H1 (cell line): ENCODE measurements at regions not wholly inside any gene's neighbourhood (a gene's known extent, or its start where the extent isn't known, plus 50 kb on each side); places are given as distances from the start of the nearest gene placed in this dataset.

Experiments used
- CTCF ChIA-PET: fragments of 300-600 bp; sonication (Branson Sonifier 250); formaldehyde crosslinking; loops from one replicate; lab custom pipeline; 2021; ENCODE audit not compliant: partially characterized antibody; lab: Charles Lee
- POLR2A ChIA-PET: fragments of 300-600 bp; sonication (Branson Sonifier 250); formaldehyde crosslinking; loops from one replicate; lab custom pipeline; 2021; ENCODE audit warnings: inconsistent platforms; ENCODE audit not compliant: partially characterized antibody; lab: Charles Lee
- DNase-seq, 2 experiments: peaks; one replicate each; pipeline versions ENCODE4 v3.0.0 to v3.0.0-alpha.2; 2010 to 2022; ENCODE audit warnings: low spot score in 2 of 2, low read depth in 1 of 2, mixed read lengths in 1 of 2
- FAIRE-seq: peaks from 2 replicates; lab custom pipeline; 2011; peaks lifted over from hg19 to GRCh38; lab: Jason Lieb, UNC
- H2AFZ ChIP-seq: 2 replicates; pipeline ENCODE4 v1.8.1; 2012; ENCODE audit warnings: low read length, inconsistent platforms
- H2AK5ac ChIP-seq: 2 replicates; pipeline ENCODE4 v1.6.1; 2013; ENCODE audit warnings: low read depth, low read length
- H2BK120ac ChIP-seq: replicated peaks from 2 replicates; pipeline ENCODE3; 2013; ENCODE audit warnings: low read depth, low read length, inconsistent platforms
- H2BK12ac ChIP-seq: 2 replicates; pipeline ENCODE4 v1.6.1; 2013; ENCODE audit warnings: low read depth, low read length
- H2BK15ac ChIP-seq: 2 replicates; pipeline ENCODE4 v1.6.1; 2013; ENCODE audit warnings: low read length
- H2BK20ac ChIP-seq: 2 replicates; pipeline ENCODE4 v1.6.1; 2013; ENCODE audit warnings: low read length
- H2BK5ac ChIP-seq: 2 replicates; pipeline ENCODE4 v1.6.1; 2013; ENCODE audit warnings: low read depth, low read length
- H3K14ac ChIP-seq: 2 replicates; pipeline ENCODE4 v1.6.1; 2013; ENCODE audit warnings: inconsistent platforms; ENCODE audit not compliant: insufficient read length
- H3K18ac ChIP-seq: 2 replicates; pipeline ENCODE4 v1.6.1; 2013; ENCODE audit warnings: low read length; ENCODE audit errors: extremely low read depth
- H3K23ac ChIP-seq: 2 replicates; pipeline ENCODE4 v1.6.1; 2013; ENCODE audit warnings: inconsistent platforms; ENCODE audit not compliant: insufficient read length
- H3K23me2 ChIP-seq: 2 replicates; pipeline ENCODE4 v1.6.1; 2013; ENCODE audit warnings: low read depth, low read length
- H3K27ac ChIP-seq: 2 replicates; pipeline ENCODE4 v1.6.1; 2011; ENCODE audit warnings: low read depth, low read length, inconsistent platforms
- H3K27me3 ChIP-seq, 4 experiments: replicated peaks in 1 of 4; 1 replicate in 1 of 4; 2 replicates in 3 of 4; pipeline versions ENCODE4 v1.6.1 to v1.8.1; 2011 to 2013; ENCODE audit warnings: low read length in 3 of 4, mild to moderate bottlenecking in 3 of 4, inconsistent platforms in 2 of 4, mixed read lengths in 2 of 4, moderate library complexity in 1 of 4; ENCODE audit not compliant: control insufficient read depth in 3 of 4, insufficient read depth in 3 of 4; ENCODE audit errors: extremely low read depth in 1 of 4
- H3K36me3 ChIP-seq, 4 experiments: 2 replicates each; pipeline versions ENCODE4 v1.6.1 to v1.8.1; 2011 to 2013; ENCODE audit warnings: mild to moderate bottlenecking in 4 of 4, low read length in 3 of 4, moderate library complexity in 2 of 4, control low read depth in 1 of 4, inconsistent platforms in 1 of 4; ENCODE audit not compliant: insufficient read depth in 4 of 4, control insufficient read depth in 2 of 4
- H3K4ac ChIP-seq: replicated peaks from 2 replicates; pipeline ENCODE3; 2013; ENCODE audit warnings: low read length, low read depth, mixed read lengths, inconsistent platforms; ENCODE audit not compliant: insufficient read length
- H3K4me1 ChIP-seq, 4 experiments: replicated peaks in 1 of 4; 1 replicate in 1 of 4; 2 replicates in 3 of 4; pipeline versions ENCODE4 v1.6.1 to v1.8.1; 2011 to 2013; ENCODE audit warnings: low read length in 3 of 4, inconsistent platforms in 2 of 4, mixed read lengths in 1 of 4; ENCODE audit not compliant: insufficient read depth in 4 of 4, control insufficient read depth in 3 of 4
- H3K4me2 ChIP-seq, 2 experiments: 2 replicates each; pipeline versions ENCODE4 v1.6.1 to v1.8.1; 2011 to 2013; ENCODE audit warnings: low read depth in 2 of 2, low read length in 2 of 2, control low read depth in 1 of 2, inconsistent platforms in 1 of 2, mild to moderate bottlenecking in 1 of 2; ENCODE audit not compliant: insufficient read depth in 1 of 2
- H3K4me3 ChIP-seq, 4 experiments: fragments of 200-600, 300-600 bp in 1 of 4; sonication (generic), shearing (Covaris generic), sonication (Bioruptor Twin) in 1 of 4; 2 replicates each; pipeline versions ENCODE4 v1.5.1 to v1.8.1; 2011 to 2016; ENCODE audit warnings: low read length in 4 of 4, low read depth in 3 of 4, control low read depth in 2 of 4, inconsistent platforms in 2 of 4, mild to moderate bottlenecking in 2 of 4, mixed read lengths in 1 of 4, moderate library complexity in 1 of 4; ENCODE audit not compliant: insufficient read depth in 2 of 4; ENCODE audit errors: extremely low read depth in 1 of 4
- H3K56ac ChIP-seq: replicated peaks from 2 replicates; pipeline ENCODE3; 2013; ENCODE audit warnings: low read depth, mild to moderate bottlenecking, mixed read lengths, low read length, inconsistent platforms; ENCODE audit not compliant: insufficient read length
- H3K79me1 ChIP-seq: 2 replicates; pipeline ENCODE4 v1.6.1; 2013; ENCODE audit warnings: low read depth, low read length, control low read depth
- H3K79me2 ChIP-seq, 2 experiments: 2 replicates each; pipeline versions ENCODE4 v1.6.1 to v1.8.1; 2012 to 2013; ENCODE audit warnings: low read length in 2 of 2, mild to moderate bottlenecking in 2 of 2, inconsistent platforms in 1 of 2; ENCODE audit not compliant: insufficient read depth in 2 of 2, control insufficient read depth in 1 of 2
- H3K9ac ChIP-seq, 4 experiments: replicated peaks in 1 of 4; 1 replicate in 1 of 4; 2 replicates in 3 of 4; pipeline versions ENCODE4 v1.6.1 to v1.8.1; 2011 to 2013; ENCODE audit warnings: low read depth in 3 of 4, low read length in 3 of 4, control low read depth in 2 of 4, mild to moderate bottlenecking in 2 of 4, moderate library complexity in 2 of 4, inconsistent platforms in 1 of 4; ENCODE audit errors: extremely low read depth in 1 of 4
- H3K9me3 ChIP-seq, 2 experiments: 2 replicates each; pipeline versions ENCODE4 v1.6.1 to v1.8.1; 2012 to 2013; ENCODE audit warnings: mild to moderate bottlenecking in 2 of 2, moderate library complexity in 2 of 2, control low read depth in 1 of 2, inconsistent platforms in 1 of 2, low read depth in 1 of 2, low read length in 1 of 2, mixed read lengths in 1 of 2; ENCODE audit not compliant: insufficient read depth in 2 of 2
- H4K20me1 ChIP-seq, 2 experiments: replicated peaks in 1 of 2; 2 replicates each; pipeline versions ENCODE3 to v1.8.1; 2011 to 2013; ENCODE audit warnings: inconsistent platforms in 2 of 2, low read length in 2 of 2, mild to moderate bottlenecking in 1 of 2; ENCODE audit not compliant: insufficient read depth in 2 of 2, control insufficient read depth in 1 of 2
- H4K5ac ChIP-seq: 2 replicates; pipeline ENCODE4 v1.6.1; 2013; ENCODE audit warnings: low read length, low read depth, mixed read lengths, inconsistent platforms; ENCODE audit not compliant: insufficient read length
- H4K8ac ChIP-seq: 2 replicates; pipeline ENCODE4 v1.8.0; 2013; ENCODE audit warnings: mild to moderate bottlenecking, moderate library complexity, low read length, inconsistent platforms; ENCODE audit not compliant: insufficient read depth; ENCODE audit errors: extremely low read depth
- H4K91ac ChIP-seq: replicated peaks from 2 replicates; pipeline ENCODE3; 2013; ENCODE audit warnings: low read length, mixed read lengths, inconsistent platforms; ENCODE audit not compliant: insufficient read length
- CBX8 ChIP-seq: fragments of 300-800, 300-1000 bp; sonication (generic); IDR thresholded peaks from 2 replicates; pipeline ENCODE4 v1.7.1; 2016; ENCODE audit warnings: low read depth, low read length, borderline replicate concordance
- KDM5A ChIP-seq: fragments of 200-600 bp; IDR thresholded peaks from 2 replicates; pipeline ENCODE4 v1.7.1; 2012; ENCODE audit warnings: mild to moderate bottlenecking, low read length, inconsistent platforms, mixed read lengths
- PHF8 ChIP-seq: fragments of 200-600 bp; sonication (generic); conservative IDR thresholded peaks from 2 replicates; pipeline ENCODE4 v1.7.1; 2012; ENCODE audit warnings: low read depth, mild to moderate bottlenecking, inconsistent platforms, low read length, moderate library complexity
- RAD21 ChIP-seq, 2 experiments: IDR thresholded peaks in 1 of 2; conservative IDR thresholded peaks in 1 of 2; 2 replicates each; pipeline ENCODE4 v1.6.1; 2011; ENCODE audit warnings: low read depth in 2 of 2, low read length in 2 of 2, improper control_type of control experiment in 1 of 2, inconsistent platforms in 1 of 2, mild to moderate bottlenecking in 1 of 2, moderate library complexity in 1 of 2
- SIN3A ChIP-seq, 2 experiments: IDR thresholded peaks in 1 of 2; conservative IDR thresholded peaks in 1 of 2; 2 replicates each; pipeline ENCODE4 v1.6.1; 2011 to 2012; ENCODE audit warnings: low read length in 2 of 2, improper control_type of control experiment in 1 of 2, low read depth in 1 of 2, mild to moderate bottlenecking in 1 of 2
- TAF7 ChIP-seq: optimal IDR thresholded peaks from 2 replicates; pipeline ENCODE3; 2011; ENCODE audit warnings: low read depth, mild to moderate bottlenecking, inconsistent platforms, low read length, moderate library complexity, borderline replicate concordance
- TEAD4 ChIP-seq: IDR thresholded peaks from 2 replicates; pipeline ENCODE4 v1.6.1; 2012; ENCODE audit warnings: low read depth, low read length, inconsistent platforms, mixed read lengths
- ZNF274 ChIP-seq: IDR thresholded peaks from 2 replicates; pipeline ENCODE4 v1.7.0; 2012; ENCODE audit warnings: low read length, borderline replicate concordance; ENCODE audit errors: extremely low read depth
- WGBS, 2 experiments: shearing (Covaris generic) in 1 of 2; methylation state at CpG; one replicate each; pipeline versions ENCODE4 v1.1.6 to v1.1.7; 2013 to 2015; ENCODE audit warnings: low lambda C conversion rate in 2 of 2, mixed read lengths in 2 of 2, inconsistent platforms in 1 of 2, low coverage in 1 of 2, missing lambda C conversion rate in 1 of 2; ENCODE audit not compliant: insufficient replicate concordance in 2 of 2, insufficient coverage in 1 of 2, insufficient read length in 1 of 2; ENCODE audit errors: extremely low coverage in 1 of 2, missing lambda C conversion rate in 1 of 2; 5-methylcytosine and 5-hydroxymethylcytosine counted together

- H3K4me1 ChIP-seq: no peaks in the 10 kb centered on the region
- H3K9me3 ChIP-seq: no peaks in the 10 kb centered on the region
- H2BK5ac ChIP-seq: no peak overlapping the region
- no peak overlapping the region for H2AFZ ChIP-seq
- H3K18ac ChIP-seq: no peak overlapping the region
- no peak overlapping the region for H3K56ac ChIP-seq
- H3K4me3 ChIP-seq: no peak overlapping the region
- H2AK5ac ChIP-seq: no peak overlapping the region
- H3K23ac ChIP-seq: no peak overlapping the region
- DNase-seq (no peak), FAIRE-seq (no peak)
- H2BK20ac ChIP-seq: no peak overlapping the region
- no peaks in the 10 kb centered on the region for H4K20me1 ChIP-seq
- H3K79me2 ChIP-seq: no peaks in the 10 kb centered on the region
- CTCF ChIA-PET: interaction anchor here (0.7 kb wide), 1 partner anchor 38 kb away, joined by 3 read pairs; no protein-coding TSS in a partner anchor
- no peak overlapping the region for H4K8ac ChIP-seq
- no peak overlapping the region for H4K91ac ChIP-seq
- 83% methylated on average over 1 of the region's 1 CpG; no CpG with 5 or more reads in 1 of the 2 experiments for WGBS, 2 experiments
- POLR2A ChIA-PET: no interaction called here
- no peaks in the 10 kb centered on the region for H3K27me3 ChIP-seq
- H3K79me1 ChIP-seq: no peaks in the 10 kb centered on the region
- no peak overlapping the region for H3K4ac ChIP-seq
- H2BK120ac ChIP-seq: no peak overlapping the region
- H3K4me2 ChIP-seq: no peak overlapping the region
- no peak overlapping the region for H4K5ac ChIP-seq
- H3K27ac ChIP-seq: no peak overlapping the region
- H3K23me2 ChIP-seq: no peaks in the 10 kb centered on the region; the same call in 1 of the 2 replicates
- no peak overlapping the region for H3K9ac ChIP-seq
- no peak overlapping the region for H2BK12ac ChIP-seq
- no peaks in the 10 kb centered on the region for H3K36me3 ChIP-seq
- H2BK15ac ChIP-seq: no peak overlapping the region
- no peak overlapping the region for H3K14ac ChIP-seq
- no peak for TF ChIP-seq SIN3A (conservative IDR thresholded peaks at IDR 0.05 in 1 of 2, IDR thresholded peaks at IDR 0.05 in 1 of 2; ENCODE audit: low read depth in 1 of 2, low read length in 2 of 2)
- TF ChIP-seq ZNF274: no peak
- TF ChIP-seq KDM5A: no peak
- TF ChIP-seq TAF7: no peak
- no peak for TF ChIP-seq TEAD4
- no peak for TF ChIP-seq RAD21 (IDR thresholded peaks at IDR 0.05 in 1 of 2, conservative IDR thresholded peaks at IDR 0.05 in 1 of 2; ENCODE audit: low read depth in 2 of 2, low read length in 2 of 2)
- no peak for TF ChIP-seq CBX8
- no peak for TF ChIP-seq PHF8
Measured at GRCh38 chr7:91520645-91521044, 256.4 kb downstream of the FZD1 start.
